Endothelial cell of hepatic sinusoid (primary cell): ENCODE measurements at regions not wholly inside any gene's neighbourhood (a gene's known extent, or its start where the extent isn't known, plus 50 kb on each side); places are given as distances from the start of the nearest gene placed in this dataset.

Source experiments
- in situ Hi-C: cut with HindIII; loops from 2 replicates; pipeline ENCODE4 v1.10.0; 2017; ENCODE audit warnings: low sequenced_read_pairs

- in situ Hi-C loops: no loop called here
These were observed 494.3 kb downstream of the EPM2A start for GRCh38 chr6:145241039-145241438.

- in situ Hi-C loops: no loop called here
These were observed 493.6 kb downstream of the EPM2A start for GRCh38 chr6:145241721-145242120.

- in situ Hi-C loops: no loop called here
These were observed 490.8 kb downstream of the EPM2A start for GRCh38 chr6:145244349-145245100.

GRCh38 chr6:145245119-145245518, 490.2 kb downstream of the EPM2A start:
- in situ Hi-C loops: no loop called here

GRCh38 chr6:145247692-145248419, 487.5 kb downstream of the EPM2A start:
- in situ Hi-C loops: no loop called here

GRCh38 chr6:145250436-145250835, 484.9 kb downstream of the EPM2A start:
- in situ Hi-C loops: no loop called here

- in situ Hi-C loops: no loop called here
These were observed 482.6 kb downstream of the EPM2A start for GRCh38 chr6:145252737-145253136.

GRCh38 chr6:145254649-145255401, 480.5 kb downstream of the EPM2A start:
- in situ Hi-C loops: no loop called here

GRCh38 chr6:145257704-145258103, 477.6 kb downstream of the EPM2A start:
- in situ Hi-C loops: no loop called here

GRCh38 chr6:145258122-145258521, 477.2 kb downstream of the EPM2A start:
- in situ Hi-C loops: no loop called here

- in situ Hi-C loops: no loop called here
These were observed 474.7 kb downstream of the EPM2A start for GRCh38 chr6:145260484-145261175.

- in situ Hi-C loops: no loop called here
These were observed 473.6 kb downstream of the EPM2A start for GRCh38 chr6:145261758-145262157.

- in situ Hi-C loops: no loop called here
These were observed 472.5 kb downstream of the EPM2A start for GRCh38 chr6:145262771-145263170.

- in situ Hi-C loops: no loop called here
These were observed 471.5 kb downstream of the EPM2A start for GRCh38 chr6:145263778-145264211.

- in situ Hi-C loops: no loop called here
These were observed 468.8 kb downstream of the EPM2A start for GRCh38 chr6:145266432-145267075.

GRCh38 chr6:145267076-145267867, 468.0 kb downstream of the EPM2A start:
- in situ Hi-C loops: no loop called here

GRCh38 chr6:145270464-145270863, 464.9 kb downstream of the EPM2A start:
- in situ Hi-C loops: no loop called here

- in situ Hi-C loops: no loop called here
These were observed 464.3 kb downstream of the EPM2A start for GRCh38 chr6:145271040-145271439.

GRCh38 chr6:145271577-145271976, 463.7 kb downstream of the EPM2A start:
- in situ Hi-C loops: no loop called here

GRCh38 chr6:145272246-145272645, 463.1 kb downstream of the EPM2A start:
- in situ Hi-C loops: no loop called here
